GM23338 (cell line): ENCODE measurements at regions not wholly inside any gene's neighbourhood (a gene's known extent, or its start where the extent isn't known, plus 50 kb on each side); places are given as distances from the start of the nearest gene placed in this dataset.

Experiments used
- ATAC-seq: fragments of 200-7000 bp; cut with Tn5 transposase; 3 replicates; pipeline ENCODE4 v1.9.1; 2020
- DNase-seq: peaks from one replicate; pipeline ENCODE4 v3.0.0-alpha.2; 2015; ENCODE audit warnings: low spot score
- H2AFZ ChIP-seq: fragments of 200-600 bp; sonication (generic); 2 replicates; pipeline ENCODE4 v1.8.0; 2016; ENCODE audit warnings: antibody characterized with exemption, mild to moderate bottlenecking, moderate library complexity
- H3F3A ChIP-seq: fragments of 200-600 bp; sonication (generic); replicated peaks from 2 replicates; pipeline ENCODE4 v1.8.0; 2017; ENCODE audit warnings: antibody characterized with exemption, mixed run types, low read depth
- H3K27ac ChIP-seq: fragments of 200-600 bp; sonication (generic); 2 replicates; pipeline ENCODE4 v1.6.1; 2016; ENCODE audit warnings: low read depth
- H3K27me3 ChIP-seq: fragments of 200-600 bp; sonication (generic); 2 replicates; pipeline ENCODE4 v1.8.0; 2016; ENCODE audit warnings: mild to moderate bottlenecking, mixed run types, moderate library complexity; ENCODE audit not compliant: insufficient read depth
- H3K36me3 ChIP-seq: fragments of 200-600 bp; sonication (generic); 2 replicates; pipeline ENCODE4 v1.8.0; 2016; ENCODE audit warnings: mild to moderate bottlenecking; ENCODE audit not compliant: insufficient read depth
- H3K4me1 ChIP-seq: fragments of 200-600 bp; sonication (generic); 2 replicates; pipeline ENCODE4 v1.8.0; 2016; ENCODE audit warnings: mild to moderate bottlenecking, moderate library complexity; ENCODE audit not compliant: insufficient read depth
- H3K4me2 ChIP-seq: fragments of 200-600 bp; sonication (generic); 2 replicates; pipeline ENCODE4 v1.7.1; 2017; ENCODE audit warnings: mixed run types
- H3K4me3 ChIP-seq: fragments of 200-600 bp; sonication (generic); 2 replicates; pipeline ENCODE4 v1.6.1; 2016; ENCODE audit warnings: mixed run types
- H3K79me2 ChIP-seq: fragments of 200-600 bp; sonication (generic); replicated peaks from 2 replicates; pipeline ENCODE4 v1.8.0; 2017; ENCODE audit warnings: mild to moderate bottlenecking; ENCODE audit not compliant: insufficient read depth
- H3K9me2 ChIP-seq: fragments of 200-600 bp; sonication (generic); 2 replicates; pipeline ENCODE4 v1.8.0; 2017; ENCODE audit not compliant: insufficient read depth
- H4K20me1 ChIP-seq: fragments of 200-600 bp; sonication (generic); replicated peaks from 2 replicates; pipeline ENCODE4 v1.8.0; 2017; ENCODE audit warnings: mild to moderate bottlenecking; ENCODE audit not compliant: insufficient read depth
- H3K27ac Mint-ChIP-seq: 2 replicates; pipeline ENCODE4 v1.8.0; 2020; ENCODE audit warnings: inconsistent platforms, mild to moderate bottlenecking, moderate library complexity, mixed read lengths
- H3K27me3 Mint-ChIP-seq: 3 replicates; pipeline ENCODE4 v1.8.0; 2022; ENCODE audit warnings: low read depth, mild to moderate bottlenecking, moderate library complexity, mixed read lengths, inconsistent platforms; ENCODE audit not compliant: insufficient read depth, poor library complexity
- H3K36me3 Mint-ChIP-seq: 3 replicates; pipeline ENCODE4 v1.8.0; 2021; ENCODE audit warnings: low read depth, mild to moderate bottlenecking, inconsistent platforms, moderate library complexity, mixed read lengths
- H3K4me1 Mint-ChIP-seq: 3 replicates; pipeline ENCODE4 v1.8.0; 2020; ENCODE audit warnings: mild to moderate bottlenecking, inconsistent platforms, mixed read lengths
- H3K4me3 Mint-ChIP-seq: 3 replicates; pipeline ENCODE4 v1.8.0; 2021; ENCODE audit warnings: moderate library complexity, mild to moderate bottlenecking, inconsistent platforms, mixed read lengths
- H3K9me3 Mint-ChIP-seq: 3 replicates; pipeline ENCODE4 v1.8.0; 2020; ENCODE audit warnings: moderate library complexity, mild to moderate bottlenecking, inconsistent platforms, mixed read lengths
- CREB1 ChIP-seq: fragments of 250-450 bp; sonication (Bioruptor Pico); IDR thresholded peaks from 2 replicates; pipeline ENCODE4 v1.5.0; 2020; ENCODE audit warnings: low read depth, mild to moderate bottlenecking, moderate library complexity
- CTCF ChIP-seq, 2 experiments: fragments of 200-600 bp in 1 of 2; sonication (generic) in 1 of 2; conservative IDR thresholded peaks; 2 replicates each; pipeline versions ENCODE4 v1.5.1 to v1.6.1; 2016 to 2017; ENCODE audit warnings: antibody characterized with exemption in 2 of 2, low read depth in 2 of 2, mild to moderate bottlenecking in 2 of 2, moderate library complexity in 1 of 2
- ETS1 ChIP-seq: IDR thresholded peaks from 2 replicates; pipeline ENCODE4 v1.6.1; 2016; ENCODE audit warnings: antibody characterized with exemption
- EZH2 ChIP-seq: fragments of 200-600 bp; sonication (generic); IDR thresholded peaks from one replicate; pipeline ENCODE4 v1.8.0; 2017; ENCODE audit warnings: antibody characterized with exemption, mild to moderate bottlenecking, low read depth; ENCODE audit not compliant: unreplicated experiment
- EZH2phosphoT487 ChIP-seq: fragments of 200-600 bp; sonication (generic); IDR thresholded peaks from one replicate; pipeline ENCODE4 v1.8.1; 2018; ENCODE audit warnings: antibody characterized with exemption; ENCODE audit not compliant: unreplicated experiment
- JUNB ChIP-seq: IDR thresholded peaks from one replicate; pipeline ENCODE4 v1.6.1; 2016; ENCODE audit warnings: antibody characterized with exemption; ENCODE audit not compliant: unreplicated experiment
- NANOG ChIP-seq: IDR thresholded peaks from 2 replicates; pipeline ENCODE4 v1.6.1; 2016; ENCODE audit warnings: antibody characterized with exemption, borderline replicate concordance
- REST ChIP-seq: IDR thresholded peaks from one replicate; pipeline ENCODE4 v1.6.1; 2018; ENCODE audit warnings: antibody characterized with exemption; ENCODE audit not compliant: unreplicated experiment
- STAT1 ChIP-seq: IDR thresholded peaks from one replicate; pipeline ENCODE4 v1.6.1; 2016; ENCODE audit warnings: antibody characterized with exemption; ENCODE audit not compliant: unreplicated experiment
- ZNF114 ChIP-seq: fragments of 250-450 bp; sonication (Bioruptor Pico); IDR thresholded peaks from 2 replicates; pipeline ENCODE4 v1.5.0; 2020; ENCODE audit warnings: mild to moderate bottlenecking, moderate library complexity
- ZNF462 ChIP-seq: fragments of 250-450 bp; sonication (Bioruptor Pico); IDR thresholded peaks from 2 replicates; pipeline ENCODE4 v1.5.0; 2020; ENCODE audit warnings: mild to moderate bottlenecking, moderate library complexity

- H2AFZ ChIP-seq = no peak overlapping the region
- H4K20me1 ChIP-seq = no peaks in the 10 kb centered on the region
- ATAC-seq = no peak
- TF ChIP-seq EZH2 (no peak), ZNF462 (CRISPR knock-in tag) (no peak), NANOG (no peak), ETS1 (no peak), STAT1 (no peak), JUNB (no peak), CREB1 (CRISPR knock-in tag) (no peak), EZH2phosphoT487 (no peak), ZNF114 (CRISPR knock-in tag) (no peak), REST (no peak), CTCF (conservative IDR thresholded peaks at IDR 0.05; ENCODE audit: low read depth in 2 of 2) (no peak)
- Mint-ChIP-seq H3K9me3 (no peaks in the 10 kb centered on the region; the same call in 1 of the 3 replicates), H3K36me3 (no peaks in the 10 kb centered on the region), H3K27me3 (peaks cover 2% of the 10 kb centered on the region), H3K27ac (no peak overlapping the region), H3K4me1 (peaks cover 18% of the 10 kb centered on the region), H3K4me3 (no peak overlapping the region)
- H3K4me1 ChIP-seq = peaks cover 18% of the 10 kb centered on the region
- H3K9me2 ChIP-seq = peaks cover 11% of the 10 kb centered on the region
- no peaks in the 10 kb centered on the region for H3K36me3 ChIP-seq
- no peak overlapping the region for H3K4me3 ChIP-seq
- peak overlapping the region; percentile 12; the same call in 1 of the 2 replicates for H3K27ac ChIP-seq
- DNase-seq = no peak
- H3F3A ChIP-seq = no peaks in the 10 kb centered on the region
- no peaks in the 10 kb centered on the region for H3K79me2 ChIP-seq
- H3K4me2 ChIP-seq = peak overlapping the region; percentile 13; the same call in 1 of the 2 replicates
- no peaks in the 10 kb centered on the region for H3K27me3 ChIP-seq
Observed at GRCh38 chr10:33027088-33027487, 69.1 kb upstream of the ITGB1 start.
